ENCODE measurements at regions not wholly inside any gene's neighbourhood (a gene's known extent, or its start where the extent isn't known, plus 50 kb on each side); places are given as distances from the start of the nearest gene placed in this dataset.

DNA sequence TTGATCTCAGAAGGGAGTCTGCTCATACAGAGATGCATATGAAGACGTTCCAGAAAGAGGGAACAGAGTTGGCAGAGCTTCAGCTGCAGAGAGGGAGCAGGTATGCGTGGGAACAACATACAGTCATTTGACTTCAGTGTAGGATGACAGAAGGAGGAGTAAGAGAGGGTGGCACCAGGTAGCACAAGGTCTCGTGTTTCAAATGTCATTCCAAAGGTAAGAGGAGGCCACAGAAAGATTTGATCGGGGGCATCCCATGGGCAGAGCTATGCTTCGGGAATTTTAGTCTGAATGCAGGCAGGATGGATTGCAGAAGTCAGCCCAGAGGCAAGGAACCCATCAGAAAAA lies 367.1 kb downstream of the CDK5RAP2 start:
- no peak for DNase-seq (ENCODE audit: low read depth in 2 of 2)

GRCh38 chr9:120212153-120212852 lies 367.7 kb downstream of the CDK5RAP2 start:
- DNase-seq (ENCODE audit: low read depth in 2 of 2) = no peak

GRCh38 chr9:120210274-120210673 lies 369.7 kb downstream of the CDK5RAP2 start:
- no peak for DNase-seq (ENCODE audit: low read depth in 2 of 2)

DNA sequence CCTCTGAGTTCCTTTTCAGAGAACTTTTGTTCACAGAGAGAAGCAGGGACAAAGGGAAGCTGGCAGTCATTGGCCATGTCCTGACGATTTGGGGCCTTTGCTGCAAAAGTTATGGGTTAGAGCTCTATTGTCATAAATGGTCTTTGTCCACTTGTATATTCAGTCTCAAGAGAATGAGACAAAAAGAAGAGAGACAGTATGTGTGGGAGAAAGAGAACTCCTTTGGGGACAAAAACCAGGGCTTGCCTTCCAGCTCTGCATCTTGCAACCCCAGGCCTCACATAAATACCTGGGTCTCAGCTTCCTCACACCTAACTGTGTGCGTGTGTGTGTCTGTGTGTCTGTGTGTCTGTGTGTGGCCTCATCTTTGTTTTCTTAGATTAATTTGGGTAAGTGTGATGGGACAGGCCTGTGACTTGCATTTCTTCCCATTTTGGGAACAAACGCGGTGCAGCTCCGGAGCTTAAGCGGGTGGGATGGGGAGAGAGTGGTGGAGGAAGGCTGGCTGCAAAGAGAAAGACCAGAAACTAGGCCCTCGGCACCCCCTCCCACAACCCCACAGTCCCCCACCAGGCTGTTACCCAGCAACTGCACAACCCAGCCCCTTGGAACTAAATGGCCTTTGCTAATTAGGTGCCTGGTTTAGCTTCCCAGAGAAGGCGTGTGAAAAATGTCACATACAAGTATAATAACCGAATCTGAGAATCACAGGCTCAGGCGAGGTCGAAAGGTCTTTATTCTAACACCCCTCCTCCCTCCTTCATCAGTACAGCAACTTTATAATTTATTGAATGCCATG lies 376.9 kb downstream of the CDK5RAP2 start:
- DNase-seq (ENCODE audit: low read depth in 2 of 2) = no peak

GRCh38 chr9:120198027-120198426 lies 381.9 kb downstream of the CDK5RAP2 start:
- DNase-seq (ENCODE audit: low read depth in 2 of 2) = no peak

DNA sequence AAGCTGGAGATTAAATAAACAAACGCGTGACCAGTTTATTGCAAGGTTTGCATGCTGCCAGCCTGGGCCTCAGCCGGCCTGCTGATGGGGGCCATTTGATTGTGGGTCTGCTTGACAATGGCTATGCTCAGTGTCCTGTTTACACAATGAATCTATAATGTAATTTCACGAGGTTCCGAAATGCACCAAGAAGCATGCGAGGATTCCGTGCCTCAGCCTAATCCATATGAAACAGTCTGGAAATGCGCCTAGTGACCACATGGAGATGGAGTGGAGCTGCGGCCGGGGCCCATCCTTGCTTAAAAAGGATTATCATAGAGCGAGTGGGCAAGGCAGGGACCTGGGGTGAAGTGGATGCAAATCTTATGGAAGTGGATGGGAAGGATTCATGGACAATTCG lies 382.4 kb downstream of the CDK5RAP2 start:
- no peak for DNase-seq (ENCODE audit: low read depth in 2 of 2)

- DNase-seq (ENCODE audit: low read depth in 2 of 2) = no peak
Observed at GRCh38 chr9:120191141-120191540, 388.8 kb downstream of the CDK5RAP2 start.

DNA sequence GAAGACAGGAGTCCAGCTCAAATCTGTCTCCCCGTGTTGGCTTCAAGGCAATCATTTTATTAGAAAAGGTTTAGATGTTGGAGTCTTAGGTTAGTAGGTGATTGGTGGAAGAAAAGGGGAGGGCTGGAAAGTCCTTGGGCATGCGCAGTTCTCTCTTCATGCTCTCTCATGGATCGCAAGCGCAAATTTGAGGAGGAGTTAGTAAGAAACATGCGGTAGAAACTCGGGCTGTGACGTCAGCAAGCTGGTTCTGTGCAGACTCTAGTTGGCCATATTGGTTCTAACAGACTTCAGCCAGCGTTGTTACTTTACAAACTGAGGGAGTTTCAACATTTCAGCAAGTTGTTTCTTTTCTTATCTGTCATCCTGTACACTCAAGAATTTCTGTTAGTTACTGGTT lies 392.2 kb downstream of the CDK5RAP2 start:
- no peak for DNase-seq (ENCODE audit: low read depth in 2 of 2)

DNA sequence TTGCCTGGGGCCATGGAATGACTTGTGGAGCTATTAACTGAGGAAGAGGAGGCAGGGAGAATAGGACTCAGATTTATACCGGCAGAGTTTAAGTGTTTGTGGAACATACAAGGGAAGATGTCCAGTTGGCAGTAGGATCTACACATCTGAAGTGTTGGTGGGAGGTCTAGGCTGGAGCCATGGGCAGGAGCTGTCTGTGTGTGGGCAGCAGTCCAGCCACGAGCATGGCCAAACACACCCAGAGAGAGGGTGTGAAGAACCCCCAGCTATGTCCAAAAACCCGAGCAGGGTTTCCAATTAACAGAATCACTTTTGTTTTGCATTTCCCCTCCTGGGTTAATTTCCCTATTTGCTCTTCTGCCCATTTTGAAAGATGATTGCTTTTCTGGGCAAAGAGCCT lies 393.7 kb downstream of the CDK5RAP2 start:
- no peak for DNase-seq (ENCODE audit: low read depth in 2 of 2)

DNA sequence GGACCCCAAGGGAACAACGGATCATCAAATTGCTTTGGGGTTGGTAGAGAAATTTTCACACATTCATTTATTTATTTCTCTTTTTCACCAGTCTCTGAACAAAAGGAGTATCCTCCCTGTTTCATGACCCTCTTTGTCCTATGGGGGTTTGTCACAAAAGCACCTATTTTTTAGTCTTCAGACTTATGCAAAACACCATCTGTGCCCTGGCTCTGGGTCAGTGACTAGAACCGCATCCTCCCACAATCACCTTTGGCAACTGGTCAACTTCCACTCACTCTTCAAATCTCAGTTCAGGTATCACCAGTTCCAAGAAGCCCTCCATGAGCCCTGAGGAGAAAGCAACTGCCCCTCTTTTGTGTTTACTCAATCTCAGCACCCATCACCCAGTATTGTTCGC lies 395.7 kb downstream of the CDK5RAP2 start:
- no peak for DNase-seq (ENCODE audit: low read depth in 2 of 2)

GRCh38 chr9:120183615-120184014 lies 396.4 kb downstream of the CDK5RAP2 start:
- DNase-seq (ENCODE audit: low read depth in 2 of 2) = no peak

- DNase-seq (ENCODE audit: low read depth in 2 of 2) = no peak
Observed at GRCh38 chr9:120182011-120182410, 398.0 kb downstream of the CDK5RAP2 start.

DNA sequence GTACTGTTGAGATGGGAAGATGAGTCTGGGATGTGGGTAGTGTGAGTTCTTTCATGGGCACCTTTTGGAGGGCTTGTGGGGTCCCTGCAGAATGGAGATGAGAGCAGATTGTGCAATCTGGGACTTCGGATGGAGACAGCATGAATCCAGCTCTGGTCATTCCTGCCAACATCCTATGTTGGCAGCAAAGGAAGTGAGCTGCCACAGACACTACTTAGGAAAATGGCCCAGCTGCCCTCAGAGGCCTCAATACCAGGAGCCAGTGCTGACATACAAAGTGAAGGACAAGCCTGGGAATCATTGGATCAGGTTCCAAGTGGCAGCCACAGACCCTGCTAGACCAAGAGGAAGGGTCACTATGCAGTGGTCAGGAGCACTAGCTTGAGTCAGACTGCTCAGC lies 402.8 kb downstream of the CDK5RAP2 start:
- DNase-seq (ENCODE audit: low read depth in 2 of 2) = no peak

- DNase-seq (ENCODE audit: low read depth in 2 of 2) = no peak
Observed at GRCh38 chr9:120175031-120175430, 404.9 kb downstream of the CDK5RAP2 start.

DNA sequence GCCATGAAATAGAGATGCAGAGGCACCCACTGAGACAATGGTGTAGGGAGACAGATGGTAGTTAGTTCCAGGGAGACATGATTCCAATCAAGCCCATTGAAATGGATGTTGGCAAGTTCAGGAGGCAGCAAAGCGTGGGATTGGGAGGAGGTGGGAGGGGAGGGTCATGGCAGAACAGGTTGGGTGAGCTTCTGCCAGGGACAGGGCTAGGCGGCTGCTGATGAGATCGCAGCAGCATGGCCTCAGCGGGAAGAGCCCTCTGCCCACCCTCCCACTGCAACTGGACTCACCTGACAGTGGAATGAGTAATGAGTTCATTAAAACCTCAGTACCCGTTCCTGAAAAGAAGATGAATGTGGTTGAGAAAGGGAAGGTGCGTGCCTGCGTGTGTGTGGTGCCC lies 418.2 kb downstream of the CDK5RAP2 start:
- no peak for DNase-seq (ENCODE audit: low read depth in 2 of 2)

DNA sequence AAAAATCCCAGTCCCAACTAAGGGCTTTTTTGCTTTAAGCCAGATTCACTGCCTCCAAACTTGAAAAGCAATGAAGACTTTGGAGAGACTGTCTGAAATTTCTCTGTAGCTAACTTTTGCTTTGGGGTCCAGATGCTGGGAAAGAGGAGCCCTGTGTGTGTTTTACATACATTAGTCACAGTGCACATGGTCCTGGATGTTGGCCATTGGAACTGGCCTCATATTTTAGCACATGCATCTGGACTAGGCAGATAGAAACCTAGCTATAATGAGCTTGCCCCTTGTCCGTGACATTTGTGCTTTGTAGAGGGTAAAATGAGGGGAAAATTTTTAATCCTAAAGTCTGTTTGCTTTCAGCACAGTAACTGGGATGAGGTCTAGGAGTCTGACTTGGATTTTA lies 421.7 kb downstream of the CDK5RAP2 start:
- DNase-seq (ENCODE audit: low read depth in 2 of 2) = no peak

- no peak for DNase-seq (ENCODE audit: low read depth in 2 of 2)
Observed at GRCh38 chr9:120156376-120156775, 423.6 kb downstream of the CDK5RAP2 start.

GRCh38 chr9:120153258-120153657 lies 426.7 kb downstream of the CDK5RAP2 start:
- no peak for DNase-seq (ENCODE audit: low read depth in 2 of 2)

GRCh38 chr9:120152295-120152694 lies 427.7 kb downstream of the CDK5RAP2 start:
- no peak for DNase-seq (ENCODE audit: low read depth in 2 of 2)

DNA sequence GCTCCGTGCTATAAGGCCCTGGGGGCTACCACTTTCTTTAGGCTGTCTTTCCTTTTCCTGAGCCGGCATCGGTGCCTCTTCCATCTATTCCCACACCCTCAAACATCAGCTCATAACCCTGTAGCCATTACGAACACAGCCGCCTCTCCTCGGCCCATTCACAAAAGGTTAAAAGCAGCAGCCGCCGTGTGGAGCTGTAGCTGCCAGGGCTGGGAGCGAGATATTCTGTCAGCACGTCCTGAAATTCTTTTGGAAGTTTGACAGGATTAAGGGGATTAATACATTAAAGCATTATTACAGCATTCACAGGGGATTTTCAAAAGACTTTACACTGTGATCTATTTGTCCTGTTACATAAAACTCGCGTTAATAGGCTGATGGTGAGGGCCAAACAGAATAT lies 428.2 kb downstream of the CDK5RAP2 start:
- DNase-seq (ENCODE audit: low read depth in 2 of 2) = no peak

GRCh38 chr9:120151149-120151548 lies 428.8 kb downstream of the CDK5RAP2 start:
- no peak for DNase-seq (ENCODE audit: low read depth in 2 of 2)

- DNase-seq (ENCODE audit: low read depth in 2 of 2) = no peak
Observed at GRCh38 chr9:120138955-120139354, 441.0 kb downstream of the CDK5RAP2 start.

- DNase-seq (ENCODE audit: low read depth in 2 of 2) = peak in 1 of 2 experiments; percentile 8
Observed at GRCh38 chr9:120137186-120137840, 442.7 kb downstream of the CDK5RAP2 start.

Measured in fibroblast of skin of left biceps (primary cell).